HG03432 (cell line): ENCODE measurements at regions not wholly inside any gene's neighbourhood (a gene's known extent, or its start where the extent isn't known, plus 50 kb on each side); places are given as distances from the start of the nearest gene placed in this dataset.

Source experiments
- ATAC-seq: cut with Tn5 transposase; IDR thresholded peaks from one replicate; pipeline ENCODE4 v1.9.1; 2021; ENCODE audit warnings: mild to moderate bottlenecking, moderate library complexity; ENCODE audit not compliant: unreplicated experiment

DNA sequence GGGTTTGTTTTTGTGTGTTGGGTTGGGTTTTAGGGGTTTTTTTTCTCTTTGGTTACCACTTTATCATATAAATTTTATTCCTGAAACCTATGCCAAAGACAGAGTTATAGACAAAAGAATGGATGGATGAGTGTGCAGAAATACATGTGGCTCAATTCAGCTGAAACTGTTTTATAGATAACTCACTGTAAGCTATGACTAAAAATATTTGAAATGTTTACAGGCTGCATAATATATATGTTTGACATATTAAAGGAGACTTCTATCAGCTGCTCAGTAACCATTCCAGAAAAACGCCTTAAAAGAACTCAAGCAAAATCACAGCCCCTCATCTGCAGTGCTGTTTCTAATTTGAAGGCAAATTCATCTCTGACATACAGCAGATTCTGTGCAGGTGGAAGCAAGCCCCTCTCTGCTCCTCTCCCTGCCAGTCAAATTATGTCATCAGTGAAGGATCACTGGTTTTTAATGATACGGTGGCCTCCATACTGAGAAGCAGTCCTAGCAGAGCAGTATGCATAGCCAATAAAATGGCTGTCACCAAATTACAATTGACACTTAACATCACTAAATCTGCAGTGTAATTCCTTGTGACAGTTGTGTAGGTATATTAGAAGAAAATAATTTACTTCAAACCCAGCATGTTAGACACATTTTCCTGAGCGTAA lies 301.6 kb downstream of the NR2F1-AS1 start:
- ATAC-seq: no peak

DNA sequence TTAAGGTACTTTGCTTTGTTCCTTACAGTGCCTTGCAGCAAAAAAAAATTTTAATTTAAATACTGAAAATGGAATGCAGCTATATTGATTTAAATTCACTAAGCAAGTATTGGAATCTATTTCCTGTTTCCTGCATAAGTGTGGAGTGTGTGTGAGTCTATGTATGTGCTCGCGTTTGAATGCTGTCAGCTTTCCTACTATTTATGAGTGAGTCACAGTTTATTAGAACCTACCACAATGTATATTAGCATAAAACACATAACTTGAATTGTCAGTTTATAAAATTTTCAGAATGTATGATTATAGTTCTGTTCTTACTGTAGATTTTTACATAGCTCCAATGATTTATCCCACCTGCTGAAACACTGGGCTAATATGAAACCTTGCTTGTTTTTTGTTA lies 302.1 kb downstream of the NR2F1-AS1 start:
- no peak for ATAC-seq

DNA sequence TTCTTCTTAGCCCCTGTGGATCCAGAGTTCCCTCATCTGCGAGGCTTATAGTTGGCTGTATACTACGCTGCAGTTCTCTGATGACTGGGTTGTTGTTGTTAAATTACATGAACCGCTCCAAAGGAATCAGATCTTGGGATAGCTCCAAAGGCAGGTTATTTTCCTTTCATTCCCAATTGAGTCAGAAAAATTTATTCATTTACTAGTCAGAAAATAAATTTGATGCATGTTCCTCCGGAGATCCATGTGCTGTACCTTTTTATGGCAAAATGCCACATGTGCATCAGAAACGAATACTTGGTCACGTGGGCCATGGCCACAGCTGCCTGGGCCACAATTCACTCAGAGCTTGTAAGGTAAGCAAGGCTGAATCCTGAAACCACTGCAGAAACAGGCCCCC lies 304.0 kb downstream of the NR2F1-AS1 start:
- ATAC-seq: no peak

DNA sequence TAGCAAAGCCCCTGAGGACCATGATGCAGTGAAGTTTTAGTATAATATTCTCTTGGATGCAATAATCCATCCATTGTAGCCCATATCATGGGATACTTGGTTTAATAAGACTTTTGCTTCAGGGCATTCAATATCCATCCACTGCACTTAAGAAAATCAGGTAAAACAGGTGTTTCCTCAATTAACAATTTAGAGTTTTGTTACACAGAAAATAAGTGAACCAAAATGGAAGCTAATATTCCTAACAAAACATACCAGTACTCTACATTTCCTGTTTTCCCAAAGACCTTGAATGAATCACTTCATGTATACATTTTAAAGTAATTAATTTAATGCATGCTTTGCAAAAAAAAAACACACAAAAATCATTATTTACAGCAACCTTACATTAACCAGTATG lies 305.6 kb downstream of the NR2F1-AS1 start:
- no peak for ATAC-seq

GRCh38 chr5:93274291-93274690 lies 306.7 kb downstream of the NR2F1-AS1 start:
- no peak for ATAC-seq

GRCh38 chr5:93273176-93273575 lies 307.8 kb downstream of the NR2F1-AS1 start:
- ATAC-seq: no peak

- ATAC-seq: no peak
Measured at GRCh38 chr5:93272108-93272507, 308.9 kb downstream of the NR2F1-AS1 start.

GRCh38 chr5:93267736-93268135 lies 313.3 kb downstream of the NR2F1-AS1 start:
- ATAC-seq: no peak

GRCh38 chr5:93267276-93267675 lies 313.7 kb downstream of the NR2F1-AS1 start:
- no peak for ATAC-seq

- no peak for ATAC-seq
Measured at GRCh38 chr5:93257616-93258015, 323.4 kb downstream of the NR2F1-AS1 start.

- no peak for ATAC-seq
Measured at GRCh38 chr5:93255796-93256195, 325.2 kb downstream of the NR2F1-AS1 start.

- no peak for ATAC-seq
Measured at GRCh38 chr5:93252165-93252564, 328.9 kb downstream of the NR2F1-AS1 start.

GRCh38 chr5:93251347-93251746 lies 329.7 kb downstream of the NR2F1-AS1 start:
- ATAC-seq: no peak

DNA sequence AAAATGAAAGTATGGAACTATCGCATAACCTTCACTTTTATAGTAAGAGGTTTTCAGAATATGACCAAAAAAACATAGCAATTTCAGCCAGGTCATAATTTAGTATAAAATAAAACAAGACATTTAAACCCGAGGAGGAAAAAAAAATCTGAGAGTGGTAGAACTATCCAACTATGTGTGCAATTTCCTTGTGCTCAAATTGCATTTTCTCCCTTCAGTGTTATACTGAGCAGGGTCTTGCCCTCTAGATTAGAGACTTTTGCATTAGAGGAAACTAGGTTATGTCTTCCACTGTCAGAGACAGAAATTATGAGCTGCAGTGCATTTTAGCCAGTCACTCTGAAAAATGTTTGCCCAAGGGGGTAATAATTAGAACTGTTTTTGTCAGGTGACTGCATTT lies 330.6 kb downstream of the NR2F1-AS1 start:
- ATAC-seq: no peak

GRCh38 chr5:93249651-93250289 lies 331.2 kb downstream of the NR2F1-AS1 start:
- no peak for ATAC-seq

- no peak for ATAC-seq
Measured at GRCh38 chr5:93247105-93247504, 333.9 kb downstream of the NR2F1-AS1 start.

- no peak for ATAC-seq
Measured at GRCh38 chr5:93246090-93246855, 334.7 kb downstream of the NR2F1-AS1 start.

- no peak for ATAC-seq
Measured at GRCh38 chr5:93245226-93245625, 335.8 kb downstream of the NR2F1-AS1 start.

DNA sequence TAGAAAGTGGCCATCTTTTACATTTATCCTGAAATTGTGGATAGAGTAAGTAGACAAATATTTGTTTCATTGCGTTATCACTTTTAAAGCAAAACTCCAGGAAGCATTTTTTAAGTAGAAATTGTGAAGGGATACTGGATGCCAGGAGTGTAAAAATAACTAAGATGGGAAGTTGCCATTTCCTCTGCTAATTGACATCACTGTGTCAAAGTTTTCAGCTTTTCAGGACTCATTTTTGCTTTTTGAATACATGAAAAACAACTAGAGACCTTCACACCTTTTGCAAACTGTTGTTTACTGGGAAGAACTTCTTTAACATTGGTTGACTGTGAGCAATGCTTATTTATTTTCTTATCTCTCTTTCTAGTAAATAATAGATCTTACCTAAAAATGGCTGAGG lies 337.5 kb downstream of the NR2F1-AS1 start:
- ATAC-seq: no peak

DNA sequence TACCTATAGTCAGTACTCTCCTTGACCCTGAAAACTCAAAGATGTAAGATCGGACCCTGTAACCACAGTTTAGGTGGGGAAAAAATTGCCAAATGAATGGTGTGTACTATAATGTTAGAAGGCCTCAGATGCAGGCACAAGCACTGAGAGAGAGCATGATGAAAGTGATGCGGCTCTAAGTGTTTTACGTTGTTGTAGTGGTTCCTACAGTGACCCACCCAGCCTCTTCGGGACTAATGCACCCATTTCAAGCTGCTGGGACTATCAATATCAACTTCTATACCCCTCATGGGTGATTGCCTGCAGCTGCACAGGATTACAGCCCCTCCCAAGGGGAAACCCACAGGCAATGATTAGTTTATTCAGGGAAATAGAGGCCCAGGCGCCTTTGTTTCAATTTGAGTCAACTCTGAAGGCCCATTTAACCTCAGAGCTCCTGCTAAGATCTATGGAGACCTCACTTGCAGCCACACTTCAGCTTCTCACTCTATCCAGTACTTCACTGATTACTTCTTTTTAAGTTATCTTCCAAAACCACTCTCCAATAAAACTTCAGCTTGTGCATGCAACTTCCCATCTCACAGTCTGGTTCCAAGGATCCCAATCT lies 340.7 kb downstream of the NR2F1-AS1 start:
- peak; percentile 72 for ATAC-seq

DNA sequence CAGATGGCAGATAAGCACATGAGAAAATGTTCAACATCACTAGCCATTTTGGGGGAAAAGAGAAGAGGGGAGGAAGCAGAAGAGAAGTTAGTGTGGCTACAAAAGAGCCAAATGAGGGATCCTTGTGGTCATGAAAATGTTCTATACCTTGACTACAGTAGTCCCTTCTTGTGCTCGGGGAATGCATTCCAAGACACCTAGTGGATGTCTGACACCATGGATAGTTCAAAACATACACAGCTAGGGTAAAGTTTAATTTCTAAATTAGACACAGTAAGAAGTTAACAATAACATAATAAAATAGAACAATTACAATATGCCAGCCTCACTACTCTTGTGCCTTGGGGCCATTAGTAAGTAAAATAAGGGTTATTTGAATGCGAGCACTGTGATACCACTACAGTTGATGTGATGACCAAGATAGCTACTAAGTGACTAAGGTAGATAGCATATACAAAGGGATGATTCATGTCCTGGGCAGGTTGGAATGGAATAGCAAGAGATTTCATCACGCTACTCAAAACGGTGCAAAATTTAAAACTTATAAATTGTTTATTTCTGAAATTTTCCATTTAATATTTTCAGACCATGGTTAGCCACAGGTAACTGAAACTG lies 344.1 kb downstream of the NR2F1-AS1 start:
- ATAC-seq: no peak
